KMS-11 (cell line): ENCODE measurements at regions not wholly inside any gene's neighbourhood (a gene's known extent, or its start where the extent isn't known, plus 50 kb on each side); places are given as distances from the start of the nearest gene placed in this dataset.
"Not testable (repeated sequence)": the region's sequence is repeated elsewhere in the genome, so short reads cannot be mapped to it uniquely, and the experiment has no call there.

Experiments
- H2AFZ ChIP-seq: fragments of 200-600 bp; sonication (generic); 2 replicates; pipeline ENCODE4 v1.6.1; 2016; ENCODE audit warnings: antibody characterized with exemption, mixed run types, low read depth
- H3K27ac ChIP-seq: fragments of 200-600 bp; sonication (generic); 2 replicates; pipeline ENCODE4 v1.6.1; 2016; ENCODE audit warnings: mild to moderate bottlenecking, mixed run types
- H3K27me3 ChIP-seq: fragments of 200-600 bp; sonication (generic); 2 replicates; pipeline ENCODE4 v1.6.1; 2017; ENCODE audit warnings: mild to moderate bottlenecking, low read depth, mixed run types, moderate library complexity; ENCODE audit not compliant: insufficient read depth
- H3K36me3 ChIP-seq: fragments of 200-600 bp; sonication (generic); 2 replicates; pipeline ENCODE4 v1.6.1; 2017; ENCODE audit warnings: mild to moderate bottlenecking, mixed run types; ENCODE audit not compliant: insufficient read depth
- H3K4me1 ChIP-seq: fragments of 200-600 bp; sonication (generic); 2 replicates; pipeline ENCODE4 v1.6.1; 2016; ENCODE audit warnings: mild to moderate bottlenecking, low read depth, mixed run types; ENCODE audit not compliant: poor library complexity, severe bottlenecking
- H3K4me2 ChIP-seq: fragments of 200-600 bp; sonication (generic); 2 replicates; pipeline ENCODE4 v1.7.0; 2016; ENCODE audit warnings: mild to moderate bottlenecking, mixed run types
- H3K4me3 ChIP-seq: fragments of 200-600 bp; sonication (generic); IDR thresholded peaks from 2 replicates; pipeline ENCODE4 v1.6.1; 2017; ENCODE audit warnings: low read depth, low read length, mixed read lengths; ENCODE audit not compliant: insufficient read depth
- H3K79me2 ChIP-seq: fragments of 200-600 bp; sonication (generic); 2 replicates; pipeline ENCODE4 v1.6.1; 2016; ENCODE audit warnings: low read depth, mixed run types; ENCODE audit not compliant: insufficient read depth
- H3K9ac ChIP-seq: fragments of 200-600 bp; sonication (generic); 2 replicates; pipeline ENCODE4 v1.6.1; 2016; ENCODE audit warnings: mild to moderate bottlenecking, mixed run types
- H4K20me1 ChIP-seq: fragments of 200-600 bp; sonication (generic); 2 replicates; pipeline ENCODE4 v1.6.1; 2016; ENCODE audit warnings: mild to moderate bottlenecking, mixed run types; ENCODE audit not compliant: insufficient read depth
- CTCF ChIP-seq: fragments of 200-600 bp; sonication (generic); conservative IDR thresholded peaks from 2 replicates; pipeline ENCODE4 v1.6.1; 2017; ENCODE audit warnings: low read depth, mild to moderate bottlenecking, antibody characterized with exemption, low read length, moderate library complexity, mixed read lengths

GRCh38 chr5:21573416-21574314 lies 1279.5 kb downstream of the CDH12 start:
- no peaks in the 10 kb centered on the region for H3K4me1 ChIP-seq
- H2AFZ ChIP-seq, result no peak overlapping the region
- no peaks in the 10 kb centered on the region for H4K20me1 ChIP-seq
- H3K36me3 ChIP-seq, result no peaks in the 10 kb centered on the region
- TF ChIP-seq CTCF, result no peak
- H3K9ac ChIP-seq, result no peak overlapping the region
- H3K27me3 ChIP-seq, result no peaks in the 10 kb centered on the region
- H3K79me2 ChIP-seq, result no peaks in the 10 kb centered on the region
- no peak overlapping the region for H3K4me3 ChIP-seq
- no peak overlapping the region for H3K4me2 ChIP-seq
- H3K27ac ChIP-seq, result no peak overlapping the region

DNA sequence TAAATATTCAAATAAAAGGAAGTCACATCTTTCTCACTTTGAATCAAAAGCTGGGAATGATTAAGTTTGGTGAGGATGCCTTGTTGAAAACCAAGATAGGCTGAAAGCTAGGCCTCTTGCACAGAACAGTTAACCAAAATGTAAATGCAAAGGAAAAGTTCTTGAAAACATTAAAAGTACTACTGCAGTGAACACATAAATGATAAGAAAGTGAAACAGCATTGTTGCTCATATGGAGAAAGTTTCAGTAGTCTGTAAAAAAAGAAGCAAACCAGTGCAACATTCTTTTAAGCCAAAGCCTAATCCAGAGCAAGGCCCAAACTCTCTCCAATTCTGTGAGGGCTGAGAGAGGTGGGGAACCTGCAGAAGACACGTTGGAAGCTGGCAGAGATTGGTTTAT lies 1281.9 kb downstream of the CDH12 start:
- not testable (repeated sequence) for H3K4me2 ChIP-seq, H3K9ac ChIP-seq, H4K20me1 ChIP-seq, H3K4me3 ChIP-seq, H3K79me2 ChIP-seq, H2AFZ ChIP-seq, H3K36me3 ChIP-seq, H3K4me1 ChIP-seq, H3K27me3 ChIP-seq, H3K27ac ChIP-seq

- H2AFZ ChIP-seq, H4K20me1 ChIP-seq, H3K4me1 ChIP-seq, H3K27me3 ChIP-seq, H3K9ac ChIP-seq, H3K27ac ChIP-seq, H3K4me3 ChIP-seq, H3K4me2 ChIP-seq, H3K79me2 ChIP-seq, H3K36me3 ChIP-seq: not testable (repeated sequence)
These were observed 1294.0 kb downstream of the CDH12 start for GRCh38 chr5:21559109-21559508.

GRCh38 chr5:21552263-21552662 lies 1300.9 kb downstream of the CDH12 start:
- not testable (repeated sequence) for H3K79me2 ChIP-seq, H3K4me2 ChIP-seq, H3K9ac ChIP-seq, H3K36me3 ChIP-seq, H3K27me3 ChIP-seq, H3K27ac ChIP-seq, H3K4me1 ChIP-seq, H3K4me3 ChIP-seq, H4K20me1 ChIP-seq, H2AFZ ChIP-seq

DNA sequence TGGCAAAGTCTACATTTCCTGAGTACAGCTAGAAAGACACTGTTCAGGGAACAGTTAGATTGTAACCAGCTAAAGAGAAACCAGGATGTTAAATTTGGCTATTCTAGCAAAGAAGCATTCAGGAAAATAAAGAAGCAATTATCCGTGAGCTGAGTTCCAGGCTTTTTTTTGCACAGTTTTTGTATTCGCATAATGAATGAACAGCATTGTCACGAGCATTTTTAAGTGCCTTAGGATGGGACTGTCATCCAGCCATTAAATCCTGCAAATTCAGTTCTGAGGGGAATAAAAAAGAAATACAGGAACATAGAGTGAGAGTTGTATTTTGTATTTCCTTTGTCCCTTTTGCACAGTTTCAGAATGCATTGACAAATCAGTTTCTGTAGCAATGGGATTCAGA lies 1302.2 kb downstream of the CDH12 start:
- H2AFZ ChIP-seq, H3K4me1 ChIP-seq, H3K36me3 ChIP-seq, H3K79me2 ChIP-seq, H3K4me3 ChIP-seq, H4K20me1 ChIP-seq, H3K27me3 ChIP-seq, H3K27ac ChIP-seq, H3K9ac ChIP-seq, H3K4me2 ChIP-seq: not testable (repeated sequence)

- not testable (repeated sequence) for H3K27ac ChIP-seq, H4K20me1 ChIP-seq, H3K79me2 ChIP-seq, H3K4me1 ChIP-seq, H3K9ac ChIP-seq, H3K27me3 ChIP-seq, H3K4me2 ChIP-seq, H3K36me3 ChIP-seq, H2AFZ ChIP-seq, H3K4me3 ChIP-seq
These were observed 1305.5 kb downstream of the CDH12 start for GRCh38 chr5:21547656-21548055.

GRCh38 chr5:21535114-21535513 lies 1318.0 kb downstream of the CDH12 start:
- H3K9ac ChIP-seq, H4K20me1 ChIP-seq, H3K4me3 ChIP-seq, H2AFZ ChIP-seq, H3K79me2 ChIP-seq, H3K4me1 ChIP-seq, H3K4me2 ChIP-seq, H3K27ac ChIP-seq, H3K36me3 ChIP-seq, H3K27me3 ChIP-seq: not testable (repeated sequence)

- not testable (repeated sequence) for H4K20me1 ChIP-seq, H2AFZ ChIP-seq, H3K4me3 ChIP-seq, H3K9ac ChIP-seq, H3K4me1 ChIP-seq, H3K27me3 ChIP-seq, H3K79me2 ChIP-seq, H3K4me2 ChIP-seq, H3K36me3 ChIP-seq, H3K27ac ChIP-seq
These were observed 1332.0 kb downstream of the CDH12 start for GRCh38 chr5:21521157-21521556.

DNA sequence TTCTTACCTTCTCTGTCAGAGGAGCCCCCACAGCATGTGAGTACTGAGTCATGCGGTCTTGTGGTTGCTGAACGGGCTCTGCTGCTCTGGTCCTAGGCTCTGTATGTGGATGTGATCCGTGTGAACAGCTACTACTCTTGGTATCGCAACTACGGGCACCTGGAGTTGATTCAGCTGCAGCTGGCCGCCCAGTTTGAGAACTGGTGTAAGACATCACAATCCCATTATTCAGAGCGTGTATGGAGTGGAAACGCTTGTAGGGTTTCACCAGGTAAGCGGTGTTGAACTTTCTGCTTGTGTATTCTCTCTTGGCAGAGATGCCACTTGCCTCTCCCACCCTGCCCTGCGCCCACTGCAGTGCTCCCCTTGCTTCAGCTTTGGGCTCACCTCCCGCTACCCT lies 1356.2 kb downstream of the CDH12 start:
- H3K4me3 ChIP-seq, H3K27me3 ChIP-seq: not testable (repeated sequence)

GRCh38 chr5:21496056-21496455 lies 1357.1 kb downstream of the CDH12 start:
- H3K27ac ChIP-seq, H4K20me1 ChIP-seq, H3K79me2 ChIP-seq, H2AFZ ChIP-seq, H3K9ac ChIP-seq, H3K27me3 ChIP-seq, H3K4me2 ChIP-seq, H3K4me3 ChIP-seq, H3K36me3 ChIP-seq, H3K4me1 ChIP-seq: not testable (repeated sequence)

More for the DNA sequence above, 1356.2 kb downstream of the CDH12 start:
- not testable (repeated sequence) for H3K4me2 ChIP-seq, H3K79me2 ChIP-seq, H2AFZ ChIP-seq, H3K27ac ChIP-seq, H3K9ac ChIP-seq, H3K36me3 ChIP-seq, H3K4me1 ChIP-seq, H4K20me1 ChIP-seq
